HUES64 (cell line): ENCODE measurements at regions not wholly inside any gene's neighbourhood (a gene's known extent, or its start where the extent isn't known, plus 50 kb on each side); places are given as distances from the start of the nearest gene placed in this dataset.

Experiments used
- H3K27ac ChIP-seq: 2 replicates; pipeline ENCODE4 v1.7.0; 2013; ENCODE audit warnings: low read depth, low read length, inconsistent platforms
- H3K27me3 ChIP-seq: 2 replicates; pipeline ENCODE4 v1.6.1; 2013; ENCODE audit warnings: mild to moderate bottlenecking, low read length; ENCODE audit not compliant: insufficient read depth
- H3K36me3 ChIP-seq: 2 replicates; pipeline ENCODE4 v1.6.1; 2013; ENCODE audit warnings: mild to moderate bottlenecking, low read length; ENCODE audit not compliant: insufficient read depth
- H3K4me1 ChIP-seq: 2 replicates; pipeline ENCODE4 v1.6.1; 2013; ENCODE audit warnings: mild to moderate bottlenecking, low read length, moderate library complexity; ENCODE audit not compliant: insufficient read depth
- H3K4me3 ChIP-seq: 2 replicates; pipeline ENCODE4 v1.5.1; 2013; ENCODE audit warnings: mild to moderate bottlenecking, low read length, moderate library complexity
- H3K9ac ChIP-seq: 2 replicates; pipeline ENCODE4 v1.6.1; 2013; ENCODE audit warnings: mild to moderate bottlenecking, low read depth, low read length
- H3K9me3 ChIP-seq: 2 replicates; pipeline ENCODE4 v1.6.1; 2013; ENCODE audit warnings: low read depth, low read length; ENCODE audit not compliant: insufficient read depth
- WGBS: fragments of 150-250, 120-280 bp; methylation state at CpG from one replicate; pipeline ENCODE4 v1.1.7; 2013; ENCODE audit warnings: missing lambda C conversion rate; 5-methylcytosine and 5-hydroxymethylcytosine counted together

- 94% methylated on average over 8 of the region's 8 CpGs for WGBS
- no peak overlapping the region for H3K27ac ChIP-seq
- no peak overlapping the region for H3K9ac ChIP-seq
- no peaks in the 10 kb centered on the region for H3K27me3 ChIP-seq
- peaks cover 7% of the 10 kb centered on the region; the same call in 1 of the 2 replicates for H3K4me1 ChIP-seq
- no peak overlapping the region for H3K4me3 ChIP-seq
- H3K36me3 ChIP-seq, result no peaks in the 10 kb centered on the region
- H3K9me3 ChIP-seq, result no peaks in the 10 kb centered on the region
Observed at GRCh38 chr22:48088926-48089536, 1326.6 kb downstream of the TBC1D22A start.

GRCh38 chr22:48088251-48088650, 1325.8 kb downstream of the TBC1D22A start:
- Histone ChIP-seq H3K4me3 (no peak overlapping the region), H3K9me3 (no peaks in the 10 kb centered on the region), H3K27me3 (no peaks in the 10 kb centered on the region), H3K36me3 (no peaks in the 10 kb centered on the region), H3K9ac (no peak overlapping the region), H3K4me1 (peaks cover 12% of the 10 kb centered on the region; the same call in 1 of the 2 replicates), H3K27ac (no peak overlapping the region)
- WGBS, result 94% methylated on average over 3 of the region's 5 CpGs

GRCh38 chr22:48085901-48086645, 1323.6 kb downstream of the TBC1D22A start:
- peaks cover 12% of the 10 kb centered on the region; the same call in 1 of the 2 replicates for H3K4me1 ChIP-seq
- 90% methylated on average over 8 of the region's 8 CpGs for WGBS
- H3K9me3 ChIP-seq, result no peaks in the 10 kb centered on the region
- H3K9ac ChIP-seq, result no peak overlapping the region
- H3K4me3 ChIP-seq, result no peak overlapping the region
- H3K27me3 ChIP-seq, result no peaks in the 10 kb centered on the region
- no peak overlapping the region for H3K27ac ChIP-seq
- no peaks in the 10 kb centered on the region for H3K36me3 ChIP-seq

- H3K9ac ChIP-seq, result no peak overlapping the region
- no peak overlapping the region for H3K27ac ChIP-seq
- no peaks in the 10 kb centered on the region for H3K36me3 ChIP-seq
- H3K9me3 ChIP-seq, result no peaks in the 10 kb centered on the region
- no peak overlapping the region for H3K4me3 ChIP-seq
- 88% methylated on average over 11 of the region's 11 CpGs for WGBS
- no peaks in the 10 kb centered on the region for H3K27me3 ChIP-seq
- H3K4me1 ChIP-seq, result peaks cover 12% of the 10 kb centered on the region; the same call in 1 of the 2 replicates
Observed at GRCh38 chr22:48084729-48085050, 1322.2 kb downstream of the TBC1D22A start.

- Histone ChIP-seq H3K9ac (no peak overlapping the region), H3K4me3 (no peak overlapping the region), H3K27ac (no peak overlapping the region), H3K4me1 (peaks cover 12% of the 10 kb centered on the region; the same call in 1 of the 2 replicates), H3K36me3 (no peaks in the 10 kb centered on the region), H3K27me3 (no peaks in the 10 kb centered on the region), H3K9me3 (no peaks in the 10 kb centered on the region)
- WGBS, result 69% methylated on average over 13 of the region's 13 CpGs
Observed at GRCh38 chr22:48084041-48084728, 1321.7 kb downstream of the TBC1D22A start.

- Histone ChIP-seq H3K9me3 (no peaks in the 10 kb centered on the region), H3K36me3 (no peaks in the 10 kb centered on the region), H3K27ac (no peak overlapping the region), H3K4me3 (no peak overlapping the region), H3K4me1 (peaks cover 12% of the 10 kb centered on the region; the same call in 1 of the 2 replicates), H3K9ac (no peak overlapping the region), H3K27me3 (no peaks in the 10 kb centered on the region)
- 88% methylated on average over 10 of the region's 10 CpGs for WGBS
Observed at GRCh38 chr22:48083502-48083901, 1321.1 kb downstream of the TBC1D22A start.

- H3K27me3 ChIP-seq, result no peaks in the 10 kb centered on the region
- peaks cover 12% of the 10 kb centered on the region; the same call in 1 of the 2 replicates for H3K4me1 ChIP-seq
- no peak overlapping the region for H3K4me3 ChIP-seq
- H3K27ac ChIP-seq, result no peak overlapping the region
- no peak overlapping the region for H3K9ac ChIP-seq
- H3K9me3 ChIP-seq, result no peaks in the 10 kb centered on the region
- no peaks in the 10 kb centered on the region for H3K36me3 ChIP-seq
- 90% methylated on average over 6 of the region's 6 CpGs for WGBS
Observed at GRCh38 chr22:48082284-48082683, 1319.8 kb downstream of the TBC1D22A start.

GRCh38 chr22:48081281-48081680, 1318.8 kb downstream of the TBC1D22A start:
- Histone ChIP-seq H3K27ac (no peak overlapping the region), H3K4me3 (no peak overlapping the region), H3K36me3 (no peaks in the 10 kb centered on the region), H3K27me3 (no peaks in the 10 kb centered on the region), H3K9ac (no peak overlapping the region), H3K4me1 (peaks cover 12% of the 10 kb centered on the region; the same call in 1 of the 2 replicates), H3K9me3 (no peaks in the 10 kb centered on the region)
- 89% methylated on average over 16 of the region's 16 CpGs for WGBS

- Histone ChIP-seq H3K4me1 (peaks cover 12% of the 10 kb centered on the region; the same call in 1 of the 2 replicates), H3K36me3 (no peaks in the 10 kb centered on the region), H3K9me3 (no peaks in the 10 kb centered on the region), H3K27ac (no peak overlapping the region), H3K4me3 (no peak overlapping the region), H3K9ac (no peak overlapping the region), H3K27me3 (no peaks in the 10 kb centered on the region)
- 94% methylated on average over 21 of the region's 21 CpGs for WGBS
Observed at GRCh38 chr22:48080316-48081165, 1318.1 kb downstream of the TBC1D22A start.

- Histone ChIP-seq H3K4me3 (no peak overlapping the region), H3K27ac (no peak overlapping the region), H3K9me3 (no peaks in the 10 kb centered on the region), H3K27me3 (no peaks in the 10 kb centered on the region), H3K9ac (no peak overlapping the region), H3K36me3 (no peaks in the 10 kb centered on the region), H3K4me1 (peaks cover 12% of the 10 kb centered on the region; the same call in 1 of the 2 replicates)
- 95% methylated on average over 21 of the region's 21 CpGs for WGBS
Observed at GRCh38 chr22:48079505-48080290, 1317.2 kb downstream of the TBC1D22A start.
